Esophagus (tissue), 2 donors: ENCODE measurements at regions not wholly inside any gene's neighbourhood (a gene's known extent, or its start where the extent isn't known, plus 50 kb on each side); places are given as distances from the start of the nearest gene placed in this dataset.

ENCODE experiments used
- H3K27ac ChIP-seq, 2 donors: one replicate each; pipeline ENCODE4 v1.5.1; 2013; ENCODE audit warnings: low read depth in 2 of 2, mild to moderate bottlenecking in 2 of 2, inconsistent platforms in 1 of 2, low read length in 1 of 2, moderate library complexity in 1 of 2
- H3K27me3 ChIP-seq, 2 donors: one replicate each; pipeline ENCODE4 v1.6.1; 2013; ENCODE audit warnings: low read length in 2 of 2, control low read depth in 1 of 2, mild to moderate bottlenecking in 1 of 2; ENCODE audit not compliant: insufficient read depth in 2 of 2, control insufficient read depth in 1 of 2
- H3K36me3 ChIP-seq, 2 donors: one replicate each; pipeline ENCODE4 v1.6.1; 2013; ENCODE audit warnings: low read length in 1 of 2; ENCODE audit not compliant: control insufficient read depth in 2 of 2, insufficient read depth in 2 of 2
- H3K4me1 ChIP-seq, 2 donors: one replicate each; pipeline ENCODE4 v1.6.1; 2013; ENCODE audit warnings: low read length in 1 of 2; ENCODE audit not compliant: control insufficient read depth in 2 of 2, insufficient read depth in 2 of 2
- H3K4me3 ChIP-seq, 2 donors: one replicate each; pipeline ENCODE4 v1.5.1; 2013; ENCODE audit warnings: low read length in 2 of 2, mild to moderate bottlenecking in 2 of 2, low read depth in 1 of 2, moderate library complexity in 1 of 2
- H3K9me3 ChIP-seq, 2 donors: one replicate each; pipeline ENCODE4 v1.6.1; 2013; ENCODE audit warnings: mild to moderate bottlenecking in 2 of 2, low read depth in 1 of 2, low read length in 1 of 2, moderate library complexity in 1 of 2; ENCODE audit not compliant: control insufficient read depth in 2 of 2, insufficient read depth in 1 of 2
- WGBS, 2 donors: extraction: QIAGEN DNeasy Blood & Tissue Kit; methylation state at CpG; one replicate each; pipeline ENCODE4 v1.1.7; 2013; 5-methylcytosine and 5-hydroxymethylcytosine counted together
- donor health status: healthy with polysubstance abuse.
- donor health status: Bipolar disorder and iron deficiency.

GRCh38 chr6:134467620-134468019 lies 149.7 kb upstream of the SGK1 start:
- Histone ChIP-seq H3K9me3 (no peaks in the 10 kb centered on the region), H3K4me1 (peaks cover 0 to 3% of the 10 kb centered on the region in 2 donors), H3K36me3 (no peaks in the 10 kb centered on the region), H3K27me3 (no peaks in the 10 kb centered on the region), H3K27ac (no peak overlapping the region), H3K4me3 (no peak overlapping the region)
- whole genome bisulfite sequencing, 2 donors = 64 to 78% methylated on average over 1 of the region's 1 CpG

DNA sequence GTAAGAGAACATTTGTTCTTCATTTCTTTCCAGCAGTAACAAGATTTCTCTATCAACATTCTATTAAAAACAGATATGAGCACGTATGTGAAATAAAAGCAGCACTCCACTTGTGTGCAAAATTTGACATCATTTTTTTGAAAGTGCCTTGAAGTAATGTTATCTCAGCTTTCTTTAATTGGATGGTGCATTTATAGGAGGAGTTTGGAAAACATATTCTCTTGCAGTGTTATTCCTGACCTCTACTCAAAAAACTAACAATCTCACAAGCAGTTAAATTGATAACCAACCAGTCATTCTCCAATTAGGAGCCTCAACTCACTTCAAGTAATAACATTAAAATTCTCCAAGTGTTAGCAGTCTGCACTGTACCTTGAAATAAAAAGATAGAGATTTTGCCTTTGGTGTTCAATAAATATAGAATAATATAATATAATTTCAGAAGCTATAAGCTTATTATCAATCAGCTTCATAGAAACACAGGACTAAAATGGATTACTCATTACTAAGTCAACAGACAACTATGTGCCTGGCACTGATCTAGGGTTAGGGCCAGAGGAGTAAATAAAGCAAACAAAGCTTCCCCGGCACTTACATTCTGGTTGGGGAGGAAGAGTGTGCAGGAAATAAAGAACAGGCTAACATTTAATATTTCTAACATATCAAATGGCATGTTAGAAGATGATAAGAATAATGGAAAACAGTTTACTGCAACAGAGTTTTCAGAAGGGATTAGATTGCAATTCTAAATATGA lies 149.0 kb upstream of the SGK1 start:
- H3K4me3 ChIP-seq = no peak overlapping the region
- peaks cover 0 to 3% of the 10 kb centered on the region in 2 donors for H3K4me1 ChIP-seq
- no peaks in the 10 kb centered on the region for H3K9me3 ChIP-seq
- no peak overlapping the region for H3K27ac ChIP-seq
- H3K36me3 ChIP-seq = no peaks in the 10 kb centered on the region
- 31 to 37% methylated on average over 2 of the region's 2 CpGs for WGBS, 2 donors
- no peaks in the 10 kb centered on the region for H3K27me3 ChIP-seq

GRCh38 chr6:134464690-134465411 lies 146.9 kb upstream of the SGK1 start:
- peaks cover 0 to 3% of the 10 kb centered on the region in 2 donors for H3K4me1 ChIP-seq
- no peak overlapping the region for H3K27ac ChIP-seq
- H3K4me3 ChIP-seq = no peak overlapping the region
- no peaks in the 10 kb centered on the region for H3K36me3 ChIP-seq
- WGBS, 2 donors = 73 to 78% methylated on average over 9 of the region's 9 CpGs
- H3K27me3 ChIP-seq = no peaks in the 10 kb centered on the region
- H3K9me3 ChIP-seq = no peaks in the 10 kb centered on the region

DNA sequence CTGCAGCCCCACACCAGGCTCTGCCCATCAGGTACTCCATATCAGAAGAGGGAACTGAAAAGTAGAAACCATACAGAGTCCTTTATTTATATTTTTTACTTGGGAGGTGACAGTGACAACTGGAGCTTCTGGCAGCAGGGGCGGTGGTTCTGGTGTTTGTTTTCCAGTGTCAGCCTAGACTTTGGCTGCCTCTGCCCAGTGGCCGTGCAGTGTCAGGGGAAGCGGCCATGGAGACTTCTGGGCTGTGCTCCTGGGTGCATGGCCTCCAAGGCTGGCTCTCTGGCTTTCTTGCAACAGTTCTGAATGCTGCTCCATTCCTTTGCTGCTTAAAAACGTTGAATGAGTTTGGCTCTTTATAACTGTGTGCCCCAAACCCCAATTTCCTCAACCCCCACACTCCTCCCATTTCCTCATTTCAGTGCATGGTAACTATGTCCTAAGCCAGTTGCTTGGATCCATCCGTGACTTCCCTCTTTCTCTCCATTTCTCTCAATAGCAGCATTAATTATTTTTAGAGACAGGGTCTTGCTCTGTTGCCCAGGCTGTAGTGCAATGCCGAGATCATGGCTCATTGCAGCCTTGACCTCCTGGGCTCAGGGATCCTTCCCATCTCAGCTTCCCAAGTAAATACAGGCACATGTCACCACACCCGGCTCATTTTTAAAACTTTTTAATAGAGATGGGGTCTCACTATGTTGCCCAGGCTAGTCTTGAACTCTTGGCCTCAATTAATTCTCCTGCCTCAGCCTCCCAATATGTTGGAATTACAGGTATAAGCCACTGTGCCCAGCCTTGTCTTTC lies 141.1 kb upstream of the SGK1 start:
- H3K4me1 ChIP-seq = no peaks in the 10 kb centered on the region
- H3K27me3 ChIP-seq = no peaks in the 10 kb centered on the region
- H3K36me3 ChIP-seq = no peaks in the 10 kb centered on the region
- H3K9me3 ChIP-seq = no peaks in the 10 kb centered on the region
- 77 to 81% methylated on average over 7 of the region's 7 CpGs for WGBS, 2 donors
- no peak overlapping the region for H3K4me3 ChIP-seq
- H3K27ac ChIP-seq = no peak overlapping the region

GRCh38 chr6:134457941-134458340 lies 140.0 kb upstream of the SGK1 start:
- no peak overlapping the region for H3K4me3 ChIP-seq
- H3K27ac ChIP-seq = no peak overlapping the region
- 83 to 89% methylated on average over 5 of the region's 5 CpGs for WGBS, 2 donors
- no peaks in the 10 kb centered on the region for H3K4me1 ChIP-seq
- H3K9me3 ChIP-seq = no peaks in the 10 kb centered on the region
- no peaks in the 10 kb centered on the region for H3K36me3 ChIP-seq
- H3K27me3 ChIP-seq = no peaks in the 10 kb centered on the region

GRCh38 chr6:134456226-134456625 lies 138.3 kb upstream of the SGK1 start:
- Histone ChIP-seq H3K27ac (peak overlapping the region in 1 of 2 donors; percentile 16), H3K36me3 (no peaks in the 10 kb centered on the region), H3K4me1 (peaks cover 2% of the 10 kb centered on the region in 2 donors), H3K27me3 (no peaks in the 10 kb centered on the region), H3K4me3 (no peak overlapping the region), H3K9me3 (no peaks in the 10 kb centered on the region)
- 67 to 69% methylated on average over 2 of the region's 2 CpGs for WGBS, 2 donors

- Histone ChIP-seq H3K4me3 (no peak overlapping the region), H3K9me3 (no peaks in the 10 kb centered on the region), H3K27me3 (no peaks in the 10 kb centered on the region), H3K27ac (peak overlapping the region in 1 of 2 donors; percentile 34), H3K36me3 (no peaks in the 10 kb centered on the region), H3K4me1 (peaks cover 2% of the 10 kb centered on the region in 2 donors)
- 72 to 78% methylated on average over 3 of the region's 3 CpGs for WGBS, 2 donors
Measured at GRCh38 chr6:134455319-134455718, 137.4 kb upstream of the SGK1 start.

GRCh38 chr6:134454794-134455193 lies 136.9 kb upstream of the SGK1 start:
- Histone ChIP-seq H3K4me3 (no peak overlapping the region), H3K4me1 (peaks cover 2% of the 10 kb centered on the region in 2 donors), H3K36me3 (no peaks in the 10 kb centered on the region), H3K27me3 (no peaks in the 10 kb centered on the region), H3K9me3 (no peaks in the 10 kb centered on the region), H3K27ac (peak overlapping the region in 1 of 2 donors; percentile 34)
- WGBS, 2 donors = 65 to 84% methylated on average over 2 of the region's 2 CpGs

DNA sequence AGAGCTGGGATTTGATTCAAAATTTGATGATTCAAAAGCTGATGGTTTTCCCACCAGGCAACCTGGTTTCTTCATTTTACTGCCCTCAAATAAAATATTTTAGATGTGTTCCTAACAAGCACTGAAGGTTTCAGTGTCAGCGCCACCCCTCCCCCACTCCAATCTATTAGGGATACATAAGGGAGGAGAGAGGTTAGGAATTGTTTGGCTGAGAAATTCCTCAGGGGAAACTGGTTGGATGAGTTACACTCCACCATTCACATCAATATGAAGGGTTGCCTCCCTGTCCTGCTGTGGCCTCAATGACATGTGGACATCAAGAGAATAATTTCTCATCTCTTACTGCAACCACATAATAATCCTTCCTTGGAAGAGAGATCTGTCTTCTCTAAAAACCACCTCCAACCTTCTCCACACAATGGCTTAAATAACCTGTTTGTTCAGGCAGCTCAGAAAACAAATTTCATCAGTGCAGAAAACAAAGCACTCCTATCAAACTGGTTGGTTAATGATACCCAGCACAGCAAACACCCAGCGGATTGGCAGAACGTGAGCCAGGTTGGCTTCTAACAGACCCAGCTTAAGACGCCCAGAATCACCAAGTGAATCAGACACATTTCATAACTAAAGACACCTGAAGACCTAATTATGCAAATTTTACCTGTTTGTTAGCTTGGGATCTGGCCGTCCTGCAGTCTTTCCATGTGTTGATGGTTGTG lies 136.0 kb upstream of the SGK1 start:
- Histone ChIP-seq H3K36me3 (no peaks in the 10 kb centered on the region), H3K27ac (peak overlapping the region; percentile 36 to 74), H3K27me3 (no peaks in the 10 kb centered on the region), H3K9me3 (no peaks in the 10 kb centered on the region), H3K4me1 (peaks cover 2% of the 10 kb centered on the region in 2 donors), H3K4me3 (no peak overlapping the region)
- 50 to 57% methylated on average over 5 of the region's 5 CpGs for WGBS, 2 donors
